Smooth muscle cell (in vitro differentiated cells): ENCODE measurements at regions not wholly inside any gene's neighbourhood (a gene's known extent, or its start where the extent isn't known, plus 50 kb on each side); places are given as distances from the start of the nearest gene placed in this dataset.

Experiments used
- DNase-seq: peaks from one replicate; lab custom pipeline; 2025; ENCODE audit not compliant: unreplicated experiment; lab: John Stamatoyannopoulos, UW
- H2AFZ ChIP-seq: fragments of 200-600 bp; sonication (generic); 2 replicates; pipeline ENCODE4 v1.6.0; 2016; ENCODE audit warnings: antibody characterized with exemption, low read depth, mild to moderate bottlenecking
- H3F3A ChIP-seq: fragments of 200-600 bp; sonication (generic); 2 replicates; pipeline ENCODE4 v1.6.0; 2017; ENCODE audit warnings: antibody characterized with exemption, low read depth
- H3K27ac ChIP-seq: fragments of 200-600 bp; sonication (generic); 2 replicates; pipeline ENCODE4 v1.5.1; 2016; ENCODE audit warnings: low read depth, mild to moderate bottlenecking
- H3K27me3 ChIP-seq: fragments of 200-600 bp; sonication (generic); 2 replicates; pipeline ENCODE4 v1.6.1; 2016; ENCODE audit warnings: low read depth, mild to moderate bottlenecking
- H3K36me3 ChIP-seq: fragments of 200-600 bp; sonication (generic); 2 replicates; pipeline ENCODE4 v1.5.1; 2016; ENCODE audit warnings: low read depth
- H3K4me1 ChIP-seq: fragments of 200-600 bp; sonication (generic); 2 replicates; pipeline ENCODE4 v1.5.1; 2016; ENCODE audit warnings: low read depth
- H3K4me2 ChIP-seq: fragments of 200-600 bp; sonication (generic); 2 replicates; pipeline ENCODE4 v1.6.0; 2016; ENCODE audit warnings: mild to moderate bottlenecking
- H3K4me3 ChIP-seq: fragments of 200-600 bp; sonication (generic); 2 replicates; pipeline ENCODE4 v1.5.1; 2016; ENCODE audit warnings: mild to moderate bottlenecking
- H3K79me2 ChIP-seq: fragments of 200-600 bp; sonication (generic); 2 replicates; pipeline ENCODE4 v1.6.0; 2016; ENCODE audit warnings: low read depth, mild to moderate bottlenecking
- H3K9ac ChIP-seq: fragments of 200-600 bp; sonication (generic); 2 replicates; pipeline ENCODE4 v1.6.0; 2016; ENCODE audit warnings: low read depth
- H3K9me3 ChIP-seq: fragments of 200-600 bp; sonication (generic); replicated peaks from 2 replicates; pipeline ENCODE4 v1.5.1; 2016; ENCODE audit warnings: low read depth
- H4K20me1 ChIP-seq: fragments of 200-600 bp; sonication (generic); 2 replicates; pipeline ENCODE4 v1.6.0; 2016; ENCODE audit warnings: low read depth
- CTCF ChIP-seq: fragments of 200-600 bp; sonication (generic); IDR thresholded peaks from 2 replicates; pipeline ENCODE4 v1.5.1; 2017; ENCODE audit warnings: borderline replicate concordance, mild to moderate bottlenecking, antibody characterized with exemption; ENCODE audit not compliant: insufficient read depth, poor library complexity, severe bottlenecking
- WGBS: methylation state at CpG from one replicate; pipeline ENCODE4 v1.1.7; 2016; ENCODE audit warnings: low lambda C conversion rate; 5-methylcytosine and 5-hydroxymethylcytosine counted together

GRCh38 chr10:33507662-33508425 lies 173.4 kb upstream of the NRP1 start:
- Histone ChIP-seq H4K20me1 (no peaks in the 10 kb centered on the region), H3K27me3 (no peaks in the 10 kb centered on the region), H3K36me3 (no peaks in the 10 kb centered on the region), H2AFZ (no peak overlapping the region), H3K9me3 (no peaks in the 10 kb centered on the region), H3K4me1 (peaks cover 5% of the 10 kb centered on the region), H3F3A (peaks cover 3% of the 10 kb centered on the region), H3K79me2 (no peaks in the 10 kb centered on the region), H3K9ac (no peak overlapping the region), H3K27ac (no peak overlapping the region), H3K4me3 (no peak overlapping the region), H3K4me2 (no peak overlapping the region)
- TF ChIP-seq CTCF: no peak
- 85% methylated on average over 10 of the region's 10 CpGs for WGBS
- DNase-seq: no peak

DNA sequence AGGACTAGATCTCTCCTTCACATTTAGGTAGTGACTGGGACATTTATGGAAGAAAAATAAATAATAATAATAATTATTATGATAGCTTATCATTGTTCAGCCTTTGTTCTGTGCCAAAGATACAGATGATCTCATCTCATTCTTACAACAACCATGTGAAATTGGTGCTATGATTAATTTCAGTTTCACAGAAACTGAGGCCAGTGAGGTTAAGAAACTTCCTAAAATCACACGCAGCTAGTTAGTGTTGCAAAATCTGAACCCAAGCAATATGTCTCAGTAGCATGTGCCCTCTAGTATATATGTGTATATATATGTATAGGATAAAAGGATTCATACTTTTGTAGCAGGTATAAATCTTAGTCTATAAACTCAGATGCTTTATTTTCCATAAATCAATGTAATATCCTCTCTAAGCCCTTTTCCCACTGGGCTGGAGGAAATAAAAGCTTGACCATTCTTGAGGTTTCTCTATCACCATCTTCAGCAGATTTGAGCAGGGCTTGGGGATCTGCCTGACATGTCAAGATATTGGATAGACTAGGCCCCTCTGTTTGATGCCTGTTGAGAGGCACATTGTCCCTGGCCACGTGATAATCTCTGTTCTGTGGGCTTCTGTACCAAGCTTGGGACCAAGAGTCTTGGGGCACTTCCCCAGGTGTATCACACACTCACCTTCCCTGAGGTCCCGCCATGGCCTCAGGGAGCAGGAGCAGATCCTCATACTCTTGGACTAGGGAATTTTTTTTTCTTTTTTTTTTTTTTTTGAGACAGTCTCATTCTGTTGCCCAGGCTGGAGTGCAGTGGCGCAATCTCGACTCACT lies 172.6 kb upstream of the NRP1 start:
- DNase-seq: no peak
- Histone ChIP-seq H3K27ac (no peak overlapping the region), H3K27me3 (no peaks in the 10 kb centered on the region), H3K9me3 (no peaks in the 10 kb centered on the region), H3K4me3 (no peak overlapping the region), H3K4me2 (no peak overlapping the region), H2AFZ (no peak overlapping the region), H3K9ac (no peak overlapping the region), H3F3A (peaks cover 3% of the 10 kb centered on the region), H3K36me3 (no peaks in the 10 kb centered on the region), H3K4me1 (peaks cover 5% of the 10 kb centered on the region), H3K79me2 (no peaks in the 10 kb centered on the region), H4K20me1 (no peaks in the 10 kb centered on the region)
- WGBS: 94% methylated on average over 5 of the region's 5 CpGs
- TF ChIP-seq CTCF: no peak

DNA sequence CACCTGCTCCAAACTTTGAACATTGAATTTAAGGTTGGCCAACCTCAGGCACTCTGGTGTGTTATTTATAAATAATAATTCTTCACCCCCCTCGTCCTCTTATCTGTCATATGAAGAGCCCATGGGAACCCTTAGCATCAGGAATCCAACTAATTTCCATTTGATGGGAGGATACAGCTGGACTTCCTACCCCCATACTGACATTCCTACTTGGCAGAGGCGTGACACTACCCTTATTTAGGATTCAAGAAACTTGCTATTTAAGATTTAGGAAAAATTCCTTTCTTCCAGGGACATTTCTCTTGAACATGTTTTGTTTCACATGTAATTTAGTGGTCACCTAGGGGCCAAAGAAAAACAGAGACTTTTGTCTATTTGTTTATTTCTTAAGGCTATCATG lies 171.9 kb upstream of the NRP1 start:
- H3K27me3 ChIP-seq: no peaks in the 10 kb centered on the region
- no peak for TF ChIP-seq CTCF
- no peak for DNase-seq
- H3K79me2 ChIP-seq: no peaks in the 10 kb centered on the region
- WGBS: 90% methylated on average over 2 of the region's 2 CpGs
- no peaks in the 10 kb centered on the region for H4K20me1 ChIP-seq
- no peak overlapping the region for H3K4me2 ChIP-seq
- no peak overlapping the region for H3K4me3 ChIP-seq
- no peak overlapping the region for H3K27ac ChIP-seq
- no peak overlapping the region for H3K9ac ChIP-seq
- peaks cover 5% of the 10 kb centered on the region for H3K4me1 ChIP-seq
- H3F3A ChIP-seq: peaks cover 3% of the 10 kb centered on the region
- no peak overlapping the region for H2AFZ ChIP-seq
- no peaks in the 10 kb centered on the region for H3K9me3 ChIP-seq
- H3K36me3 ChIP-seq: no peaks in the 10 kb centered on the region
